HK-2 (cell line): ENCODE measurements at regions not wholly inside any gene's neighbourhood (a gene's known extent, or its start where the extent isn't known, plus 50 kb on each side); places are given as distances from the start of the nearest gene placed in this dataset.

Experiments used
- DNase-seq: peaks from one replicate; pipeline ENCODE4 v3.0.0-alpha.2; 2018; ENCODE audit not compliant: unreplicated experiment

GRCh38 chr3:111473550-111473949 lies 68.4 kb upstream of the CD96 start:
- peak; percentile 1 for DNase-seq

- no peak for DNase-seq
Measured at GRCh38 chr3:111476701-111477100, 65.3 kb upstream of the CD96 start.

- DNase-seq, result no peak
Measured at GRCh38 chr3:111480091-111480490, 61.9 kb upstream of the CD96 start.

DNA sequence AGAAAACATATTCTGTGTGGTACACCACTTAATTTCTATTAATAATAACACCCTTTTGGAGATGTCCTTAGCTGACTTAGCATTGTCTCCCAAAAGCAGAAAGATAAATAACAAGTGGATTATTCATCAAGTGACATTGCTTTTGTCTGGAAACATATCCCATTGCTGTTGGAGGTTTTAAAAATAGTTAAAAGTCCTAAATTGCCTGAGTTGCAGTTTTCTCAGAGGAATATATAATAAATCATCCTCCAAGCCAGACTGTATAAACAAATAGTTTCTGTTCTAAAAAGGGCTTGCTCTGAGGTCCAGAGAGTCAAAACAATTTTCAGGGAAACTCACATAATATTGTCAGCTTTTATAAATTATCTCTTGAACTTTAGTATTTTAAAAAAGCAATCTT lies 60.4 kb upstream of the CD96 start:
- DNase-seq, result no peak

DNA sequence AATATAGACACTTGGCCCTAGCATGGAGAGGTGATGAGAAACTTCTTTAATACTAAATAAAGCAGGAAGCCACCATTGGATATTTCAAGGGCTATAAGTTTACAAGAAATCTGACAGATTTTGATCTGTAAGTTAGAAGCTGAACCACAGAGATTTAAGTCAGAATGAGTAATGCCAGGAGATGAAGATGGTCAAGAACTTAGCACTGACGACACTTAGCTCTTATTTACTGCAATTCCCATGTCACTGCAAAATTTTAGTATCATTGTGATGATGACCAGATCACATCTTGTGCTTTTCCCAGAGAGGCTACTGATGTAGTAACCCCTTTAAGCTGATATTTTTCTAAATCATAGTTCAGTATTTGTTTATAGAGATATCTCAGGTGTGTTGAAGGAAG lies 59.4 kb upstream of the CD96 start:
- DNase-seq, result no peak

GRCh38 chr3:111485086-111485485 lies 56.9 kb upstream of the CD96 start:
- no peak for DNase-seq
